Mucosa of stomach (tissue), 1 donor: ENCODE measurements at regions not wholly inside any gene's neighbourhood (a gene's known extent, or its start where the extent isn't known, plus 50 kb on each side); places are given as distances from the start of the nearest gene placed in this dataset.

Source experiments
- H3K27me3 ChIP-seq: one replicate; pipeline ENCODE4 v1.7.0; 2013; ENCODE audit warnings: mild to moderate bottlenecking, low read length; ENCODE audit not compliant: control insufficient read depth, insufficient read depth
- H3K36me3 ChIP-seq: one replicate; pipeline ENCODE4 v1.7.0; 2013; ENCODE audit warnings: low read length; ENCODE audit not compliant: control insufficient read depth, insufficient read depth
- H3K4me1 ChIP-seq: one replicate; pipeline ENCODE4 v1.7.0; 2013; ENCODE audit warnings: mild to moderate bottlenecking, low read length; ENCODE audit not compliant: control insufficient read depth, insufficient read depth
- H3K4me3 ChIP-seq: one replicate; pipeline ENCODE4 v1.7.0; 2013; ENCODE audit warnings: low read length
- H3K9ac ChIP-seq: one replicate; pipeline ENCODE4 v1.7.0; 2013; ENCODE audit warnings: mild to moderate bottlenecking, low read length, moderate library complexity
- H3K9me3 ChIP-seq: one replicate; pipeline ENCODE4 v1.7.0; 2013; ENCODE audit warnings: mild to moderate bottlenecking, low read length, moderate library complexity; ENCODE audit not compliant: control insufficient read depth
- donor health status: Pancreatic carcinoma.

GRCh38 chr20:56833427-56833826 is 204.3 kb downstream of the TFAP2C start:
- Histone ChIP-seq H3K4me3 (no peak overlapping the region), H3K27me3 (peaks cover 7% of the 10 kb centered on the region), H3K36me3 (no peaks in the 10 kb centered on the region), H3K4me1 (no peaks in the 10 kb centered on the region), H3K9me3 (no peaks in the 10 kb centered on the region), H3K9ac (no peak overlapping the region)

GRCh38 chr20:56835829-56836550 is 206.9 kb downstream of the TFAP2C start:
- no peak overlapping the region for H3K4me3 ChIP-seq
- no peaks in the 10 kb centered on the region for H3K4me1 ChIP-seq
- H3K36me3 ChIP-seq: no peaks in the 10 kb centered on the region
- no peaks in the 10 kb centered on the region for H3K9me3 ChIP-seq
- H3K27me3 ChIP-seq: peaks cover 7% of the 10 kb centered on the region
- no peak overlapping the region for H3K9ac ChIP-seq

DNA sequence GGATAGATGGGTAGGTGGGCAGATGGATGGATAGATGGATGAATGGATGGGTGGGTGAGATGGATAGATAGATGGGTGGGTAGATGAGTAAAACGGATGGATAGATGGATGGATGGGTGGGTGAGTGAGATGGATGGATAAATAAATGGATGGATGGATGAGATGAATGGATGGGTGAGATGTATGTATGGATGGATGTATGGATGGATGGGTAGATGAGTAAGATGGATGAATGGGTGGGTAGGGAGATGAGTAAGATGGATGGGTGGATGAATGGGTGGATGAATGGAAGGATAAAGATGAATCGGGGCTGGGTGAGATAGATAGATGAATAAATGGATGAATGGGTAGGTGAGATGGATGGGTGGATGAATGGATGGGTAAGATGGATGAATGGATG is 210.1 kb downstream of the TFAP2C start:
- H3K9me3 ChIP-seq: no peaks in the 10 kb centered on the region
- no peaks in the 10 kb centered on the region for H3K4me1 ChIP-seq
- H3K9ac ChIP-seq: no peak overlapping the region
- no peaks in the 10 kb centered on the region for H3K36me3 ChIP-seq
- no peak overlapping the region for H3K4me3 ChIP-seq
- H3K27me3 ChIP-seq: no peaks in the 10 kb centered on the region

DNA sequence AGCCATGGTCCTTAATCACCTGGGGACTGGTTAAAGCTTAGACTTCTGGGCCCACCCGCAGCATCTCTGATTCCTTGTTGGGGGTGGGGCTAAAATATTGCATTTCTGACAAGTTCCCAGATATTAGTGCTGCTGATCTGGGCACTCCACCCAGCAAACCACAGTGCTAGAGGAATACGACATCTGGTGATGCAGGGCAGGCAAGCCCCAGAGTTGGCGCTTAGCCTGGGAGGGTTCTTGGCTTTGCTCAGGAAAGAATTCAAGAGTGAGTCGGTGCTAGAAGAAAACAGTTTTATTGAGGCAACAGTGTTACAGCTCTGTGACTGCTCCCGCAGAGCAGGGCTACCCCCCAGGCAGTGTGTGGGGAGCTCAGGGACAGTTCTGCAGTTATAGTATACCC is 210.7 kb downstream of the TFAP2C start:
- Histone ChIP-seq H3K4me3 (no peak overlapping the region), H3K9me3 (no peaks in the 10 kb centered on the region), H3K36me3 (no peaks in the 10 kb centered on the region), H3K4me1 (no peaks in the 10 kb centered on the region), H3K27me3 (no peaks in the 10 kb centered on the region), H3K9ac (no peak overlapping the region)

DNA sequence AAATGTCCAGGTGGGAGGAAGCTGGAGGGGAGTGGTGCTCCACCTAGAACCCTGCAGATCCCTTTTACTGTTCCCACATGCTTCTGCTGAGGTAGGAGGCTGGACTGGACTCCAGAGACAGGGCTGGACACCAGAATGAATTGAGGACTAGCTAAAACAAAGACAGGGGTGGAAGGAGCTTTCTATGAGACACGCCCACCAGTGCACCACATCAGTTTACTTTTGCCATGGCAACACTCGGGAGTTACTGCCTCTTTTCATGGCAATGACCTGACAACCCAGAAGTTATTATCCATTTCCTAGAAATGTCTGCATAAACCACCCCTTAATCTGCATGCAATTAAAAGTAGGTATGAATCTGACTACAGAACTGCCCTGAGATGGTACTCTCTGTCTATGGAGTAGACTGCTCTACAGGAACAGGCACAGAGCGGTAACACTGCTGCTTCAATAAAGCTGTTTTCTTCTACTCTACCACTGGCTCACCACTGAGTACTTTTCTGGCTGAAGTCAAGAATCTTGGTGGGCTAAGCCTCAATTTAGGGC is 211.7 kb downstream of the TFAP2C start:
- H3K27me3 ChIP-seq: no peaks in the 10 kb centered on the region
- no peak overlapping the region for H3K9ac ChIP-seq
- H3K4me3 ChIP-seq: no peak overlapping the region
- H3K4me1 ChIP-seq: no peaks in the 10 kb centered on the region
- no peaks in the 10 kb centered on the region for H3K9me3 ChIP-seq
- H3K36me3 ChIP-seq: no peaks in the 10 kb centered on the region

- no peaks in the 10 kb centered on the region for H3K4me1 ChIP-seq
- H3K9ac ChIP-seq: no peak overlapping the region
- H3K36me3 ChIP-seq: no peaks in the 10 kb centered on the region
- no peaks in the 10 kb centered on the region for H3K27me3 ChIP-seq
- H3K9me3 ChIP-seq: no peaks in the 10 kb centered on the region
- no peak overlapping the region for H3K4me3 ChIP-seq
Observed at GRCh38 chr20:56841346-56841908, 212.3 kb downstream of the TFAP2C start.

DNA sequence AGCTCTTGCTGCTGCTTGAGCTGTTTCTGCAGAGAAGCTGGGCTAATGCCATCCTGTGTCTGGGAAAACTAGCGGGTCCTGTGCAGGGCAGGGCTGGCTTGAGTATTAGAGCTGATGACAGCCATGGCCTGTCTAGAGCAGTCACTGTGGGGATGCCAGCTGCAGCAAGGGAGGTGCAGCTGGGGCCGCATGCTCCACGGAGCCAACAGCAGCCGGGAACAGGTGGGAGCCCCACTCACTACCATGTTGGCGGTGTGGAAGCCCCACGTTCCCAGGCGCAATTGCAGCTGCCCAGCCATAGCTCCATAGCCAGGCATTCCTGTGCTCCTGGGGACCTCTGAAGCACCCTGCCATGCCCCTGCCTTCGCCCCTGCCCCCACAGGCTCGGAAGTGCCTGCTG is 212.9 kb downstream of the TFAP2C start:
- Histone ChIP-seq H3K27me3 (no peaks in the 10 kb centered on the region), H3K4me1 (no peaks in the 10 kb centered on the region), H3K4me3 (no peak overlapping the region), H3K9ac (no peak overlapping the region), H3K36me3 (no peaks in the 10 kb centered on the region), H3K9me3 (no peaks in the 10 kb centered on the region)

- Histone ChIP-seq H3K4me3 (no peak overlapping the region), H3K4me1 (no peaks in the 10 kb centered on the region), H3K9me3 (no peaks in the 10 kb centered on the region), H3K9ac (no peak overlapping the region), H3K27me3 (no peaks in the 10 kb centered on the region), H3K36me3 (no peaks in the 10 kb centered on the region)
Observed at GRCh38 chr20:56843386-56843785, 214.3 kb downstream of the TFAP2C start.

DNA sequence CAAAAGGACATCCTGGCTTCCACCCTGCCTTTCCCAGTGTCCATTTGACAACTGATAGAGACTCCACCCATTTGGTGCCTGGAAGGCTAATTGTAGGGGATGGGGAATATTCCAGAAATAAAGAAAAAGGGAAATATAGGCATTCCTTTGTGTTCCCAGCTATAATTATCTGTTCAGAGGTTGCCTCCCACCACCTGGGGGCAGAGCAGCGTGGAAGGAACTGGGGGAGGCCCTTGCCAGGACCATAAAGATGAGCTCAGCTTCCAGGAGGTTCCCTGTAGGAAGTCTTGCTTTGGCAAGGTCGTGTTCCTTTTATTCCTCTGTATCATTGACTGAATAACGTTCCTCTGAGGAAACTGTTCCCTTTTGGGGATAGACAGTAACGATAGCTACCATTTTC is 214.7 kb downstream of the TFAP2C start:
- H3K9ac ChIP-seq: no peak overlapping the region
- H3K4me3 ChIP-seq: no peak overlapping the region
- no peaks in the 10 kb centered on the region for H3K27me3 ChIP-seq
- H3K4me1 ChIP-seq: no peaks in the 10 kb centered on the region
- H3K9me3 ChIP-seq: no peaks in the 10 kb centered on the region
- no peaks in the 10 kb centered on the region for H3K36me3 ChIP-seq

- no peaks in the 10 kb centered on the region for H3K36me3 ChIP-seq
- H3K27me3 ChIP-seq: no peaks in the 10 kb centered on the region
- H3K9me3 ChIP-seq: no peaks in the 10 kb centered on the region
- no peak overlapping the region for H3K4me3 ChIP-seq
- no peak overlapping the region for H3K9ac ChIP-seq
- no peaks in the 10 kb centered on the region for H3K4me1 ChIP-seq
Observed at GRCh38 chr20:56845546-56846086, 216.5 kb downstream of the TFAP2C start.

GRCh38 chr20:56848561-56848960 is 219.5 kb downstream of the TFAP2C start:
- H3K4me3 ChIP-seq: no peak overlapping the region
- no peaks in the 10 kb centered on the region for H3K36me3 ChIP-seq
- no peaks in the 10 kb centered on the region for H3K4me1 ChIP-seq
- no peaks in the 10 kb centered on the region for H3K9me3 ChIP-seq
- H3K27me3 ChIP-seq: no peaks in the 10 kb centered on the region
- no peak overlapping the region for H3K9ac ChIP-seq

- H3K4me1 ChIP-seq: no peaks in the 10 kb centered on the region
- no peak overlapping the region for H3K4me3 ChIP-seq
- no peak overlapping the region for H3K9ac ChIP-seq
- H3K36me3 ChIP-seq: no peaks in the 10 kb centered on the region
- H3K27me3 ChIP-seq: no peaks in the 10 kb centered on the region
- no peaks in the 10 kb centered on the region for H3K9me3 ChIP-seq
Observed at GRCh38 chr20:56851552-56851951, 222.4 kb downstream of the TFAP2C start.
